Nephron progenitor cell (in vitro differentiated cells): ENCODE measurements at regions not wholly inside any gene's neighbourhood (a gene's known extent, or its start where the extent isn't known, plus 50 kb on each side); places are given as distances from the start of the nearest gene placed in this dataset.

Experiments
- DNase-seq: peaks from one replicate; pipeline ENCODE4 v3.0.0; 2021
- H3K27ac Mint-ChIP-seq: 2 replicates; pipeline ENCODE4 v1.8.0; 2021; ENCODE audit warnings: mild to moderate bottlenecking, moderate library complexity, mixed read lengths
- H3K27me3 Mint-ChIP-seq: 2 replicates; pipeline ENCODE4 v1.8.0; 2021; ENCODE audit warnings: mild to moderate bottlenecking, low read depth, mixed read lengths; ENCODE audit not compliant: poor library complexity
- H3K36me3 Mint-ChIP-seq: 2 replicates; pipeline ENCODE4 v1.8.0; 2021; ENCODE audit warnings: low read depth, mixed read lengths
- H3K4me1 Mint-ChIP-seq: 2 replicates; pipeline ENCODE4 v1.8.0; 2021; ENCODE audit warnings: mixed read lengths
- H3K4me3 Mint-ChIP-seq: 2 replicates; pipeline ENCODE4 v1.8.0; 2021; ENCODE audit warnings: mild to moderate bottlenecking, moderate library complexity, mixed read lengths
- H3K9me3 Mint-ChIP-seq: 2 replicates; pipeline ENCODE4 v1.8.0; 2021; ENCODE audit warnings: mild to moderate bottlenecking, moderate library complexity, mixed read lengths
- TF ChIP-seq, protein P1 (sequence below): fragments of 200-600 bp; sonication (generic); IDR thresholded peaks from 2 replicates; pipeline ENCODE4 v1.5.0; 2021; ENCODE audit warnings: antibody characterized with exemption

DNA sequence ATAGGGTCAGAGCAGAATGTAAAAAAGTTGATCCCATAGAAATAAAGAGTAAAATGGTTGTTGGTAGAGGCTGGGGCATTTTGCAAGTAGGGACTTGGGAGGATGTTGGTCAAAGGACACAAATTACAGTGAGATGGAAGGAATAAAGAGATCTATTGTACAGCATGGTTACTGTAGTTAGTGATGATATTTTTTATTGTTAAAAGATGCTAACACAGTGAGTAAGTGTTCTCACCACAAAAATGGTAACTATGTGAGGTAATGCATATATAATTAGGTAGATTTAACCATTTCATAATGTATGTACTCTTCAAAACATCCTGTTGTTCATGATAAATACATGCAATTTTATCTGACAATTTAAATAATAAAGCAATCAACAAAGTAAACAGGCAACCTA is 280.7 kb upstream of the MAGI2 start:
- Mint-ChIP-seq H3K4me3 (no peak overlapping the region), H3K9me3 (peaks cover 48% of the 10 kb centered on the region), H3K27me3 (peaks cover 4% of the 10 kb centered on the region), H3K4me1 (no peaks in the 10 kb centered on the region), H3K36me3 (no peaks in the 10 kb centered on the region), H3K27ac (no peak overlapping the region)
- no peak for DNase-seq
- TF ChIP-seq, protein P1, sequence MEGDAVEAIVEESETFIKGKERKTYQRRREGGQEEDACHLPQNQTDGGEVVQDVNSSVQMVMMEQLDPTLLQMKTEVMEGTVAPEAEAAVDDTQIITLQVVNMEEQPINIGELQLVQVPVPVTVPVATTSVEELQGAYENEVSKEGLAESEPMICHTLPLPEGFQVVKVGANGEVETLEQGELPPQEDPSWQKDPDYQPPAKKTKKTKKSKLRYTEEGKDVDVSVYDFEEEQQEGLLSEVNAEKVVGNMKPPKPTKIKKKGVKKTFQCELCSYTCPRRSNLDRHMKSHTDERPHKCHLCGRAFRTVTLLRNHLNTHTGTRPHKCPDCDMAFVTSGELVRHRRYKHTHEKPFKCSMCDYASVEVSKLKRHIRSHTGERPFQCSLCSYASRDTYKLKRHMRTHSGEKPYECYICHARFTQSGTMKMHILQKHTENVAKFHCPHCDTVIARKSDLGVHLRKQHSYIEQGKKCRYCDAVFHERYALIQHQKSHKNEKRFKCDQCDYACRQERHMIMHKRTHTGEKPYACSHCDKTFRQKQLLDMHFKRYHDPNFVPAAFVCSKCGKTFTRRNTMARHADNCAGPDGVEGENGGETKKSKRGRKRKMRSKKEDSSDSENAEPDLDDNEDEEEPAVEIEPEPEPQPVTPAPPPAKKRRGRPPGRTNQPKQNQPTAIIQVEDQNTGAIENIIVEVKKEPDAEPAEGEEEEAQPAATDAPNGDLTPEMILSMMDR: no peak

DNA sequence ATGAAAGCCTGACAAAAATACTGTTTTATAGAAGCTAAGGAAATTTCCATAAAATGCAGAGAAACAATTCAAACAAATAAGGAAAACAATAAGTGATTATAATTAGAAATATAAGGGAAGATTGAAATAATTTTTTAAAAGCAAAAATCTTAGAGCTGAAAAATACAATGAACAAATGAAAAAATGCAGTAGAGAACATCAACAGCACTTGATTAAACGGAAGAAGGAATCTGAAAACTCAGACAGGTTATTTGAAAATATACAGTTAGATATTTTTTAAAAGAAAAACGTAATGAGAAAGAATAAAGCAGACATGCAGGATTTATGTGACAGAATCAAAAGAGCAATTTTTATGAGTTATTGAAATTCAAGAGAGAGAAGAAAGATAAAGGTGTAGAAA is 279.1 kb upstream of the MAGI2 start:
- Mint-ChIP-seq H3K27me3 (peaks cover 4% of the 10 kb centered on the region), H3K4me1 (no peaks in the 10 kb centered on the region), H3K4me3 (no peak overlapping the region), H3K9me3 (peaks cover 60% of the 10 kb centered on the region), H3K36me3 (no peaks in the 10 kb centered on the region), H3K27ac (no peak overlapping the region)
- no peak for DNase-seq
- TF ChIP-seq, protein P1: no peak

DNA sequence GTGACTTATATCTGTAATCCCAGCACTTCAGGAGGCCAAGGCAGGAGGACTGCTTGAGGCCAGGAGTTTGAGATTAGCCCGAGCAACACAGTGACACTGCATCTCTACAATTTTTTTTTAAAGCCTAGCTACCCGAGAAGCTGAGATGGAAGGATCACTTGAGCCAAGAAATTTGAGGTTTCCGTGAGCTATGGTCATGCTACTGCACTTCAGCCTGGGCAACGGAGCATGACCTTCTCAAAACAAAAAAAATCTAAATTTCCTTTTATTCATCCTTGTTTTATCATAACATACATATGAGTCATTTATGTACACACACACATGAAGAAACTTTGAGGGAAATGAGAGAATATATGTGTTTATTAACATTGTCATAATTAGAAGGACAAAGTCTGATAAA is 277.5 kb upstream of the MAGI2 start:
- Mint-ChIP-seq H3K27me3 (peaks cover 4% of the 10 kb centered on the region), H3K4me1 (peaks cover 6% of the 10 kb centered on the region), H3K4me3 (no peak overlapping the region), H3K27ac (no peak overlapping the region), H3K36me3 (no peaks in the 10 kb centered on the region), H3K9me3 (peaks cover 60% of the 10 kb centered on the region)
- no peak for DNase-seq
- TF ChIP-seq, protein P1: no peak

DNA sequence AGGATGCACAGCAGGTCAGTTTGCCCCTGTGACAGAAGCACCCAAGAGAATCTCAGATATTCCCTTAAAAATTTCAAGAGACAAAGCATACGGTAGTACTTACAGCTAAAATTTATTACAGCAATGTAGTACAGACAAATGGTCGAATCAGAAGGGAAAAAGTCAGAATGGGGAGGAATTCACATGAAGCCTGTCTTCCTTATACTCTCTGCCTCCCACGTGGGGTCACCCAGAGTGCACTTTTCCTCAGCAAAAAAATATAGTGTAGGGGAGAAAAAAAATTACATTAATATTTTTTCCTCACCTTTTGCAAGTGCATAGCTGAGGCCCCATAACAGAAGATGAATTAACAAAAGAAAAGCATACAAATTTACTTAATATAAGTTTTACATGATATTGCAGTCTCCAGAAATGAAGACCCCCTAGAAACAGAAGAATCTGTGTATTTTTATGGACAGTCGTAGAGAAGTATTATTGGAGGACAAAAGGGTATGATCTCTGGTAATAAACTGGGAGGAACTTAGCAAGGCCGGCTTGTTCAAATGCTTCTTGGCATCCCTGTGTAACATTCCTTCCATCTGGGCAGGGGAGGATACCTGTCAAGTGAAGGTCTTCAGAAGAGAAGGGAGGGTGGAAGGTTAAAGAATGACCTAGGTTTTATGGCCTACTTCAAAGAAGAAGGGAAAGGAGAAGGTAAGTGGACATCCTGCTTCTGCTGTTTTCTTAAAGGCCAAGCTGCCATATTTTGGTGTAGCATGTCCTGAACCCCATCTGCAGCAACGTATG is 270.6 kb upstream of the MAGI2 start:
- DNase-seq: no peak
- peaks cover 11% of the 10 kb centered on the region for H3K9me3 Mint-ChIP-seq
- TF ChIP-seq, protein P1: no peak

DNA sequence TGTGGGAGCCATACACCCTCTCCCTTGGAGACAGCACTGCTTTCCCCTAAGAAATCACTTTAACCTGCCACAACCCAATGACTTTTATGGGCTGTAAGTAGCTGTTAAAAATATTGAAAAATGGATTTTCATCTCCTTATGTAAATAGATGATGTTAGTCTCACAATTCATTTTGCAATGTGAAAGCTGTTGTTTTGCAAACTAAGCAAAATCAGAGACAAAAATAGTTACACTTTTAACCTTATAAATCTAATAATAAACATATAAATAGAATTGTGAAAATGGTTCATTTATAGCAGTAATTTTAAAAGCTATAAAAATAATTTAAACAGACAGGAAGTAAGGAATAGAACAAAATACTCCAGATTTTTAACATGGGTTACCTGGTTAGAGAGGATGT is 268.8 kb upstream of the MAGI2 start:
- H3K36me3 Mint-ChIP-seq: no peaks in the 10 kb centered on the region
- no peak overlapping the region for H3K4me3 Mint-ChIP-seq
- TF ChIP-seq, protein P1: no peak
- H3K9me3 Mint-ChIP-seq: no peaks in the 10 kb centered on the region
- DNase-seq: no peak
- no peak overlapping the region for H3K27ac Mint-ChIP-seq
- H3K27me3 Mint-ChIP-seq: no peaks in the 10 kb centered on the region
- H3K4me1 Mint-ChIP-seq: peaks cover 44% of the 10 kb centered on the region

More for the DNA sequence above, 270.6 kb upstream of the MAGI2 start:
- no peaks in the 10 kb centered on the region for H3K36me3 Mint-ChIP-seq
- H3K4me1 Mint-ChIP-seq: peaks cover 44% of the 10 kb centered on the region
- peak overlapping the region; percentile 20 for H3K27ac Mint-ChIP-seq
- no peaks in the 10 kb centered on the region for H3K27me3 Mint-ChIP-seq
- peak overlapping the region; percentile 45 for H3K4me3 Mint-ChIP-seq

DNA sequence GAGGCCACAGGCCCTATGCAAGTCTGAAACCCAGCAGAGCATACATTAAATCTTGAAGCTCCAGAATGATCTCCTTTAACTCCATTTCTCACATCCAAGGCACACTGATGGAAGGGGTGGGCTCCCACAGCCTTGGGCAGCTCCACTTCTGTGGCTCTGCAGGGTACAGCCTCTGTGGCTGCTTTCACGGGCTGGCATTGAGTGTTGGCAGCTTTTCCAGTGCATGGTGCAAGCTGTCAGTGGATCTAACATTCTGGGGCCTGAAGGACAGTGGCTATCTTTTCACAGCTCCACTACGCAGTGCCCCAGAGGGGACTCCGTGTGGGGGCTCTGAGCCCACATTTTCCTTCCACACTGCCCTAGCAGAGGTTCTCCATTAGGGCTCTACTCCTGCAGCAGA is 265.7 kb upstream of the MAGI2 start:
- Mint-ChIP-seq H3K27me3 (no peaks in the 10 kb centered on the region), H3K4me3 (no peak overlapping the region), H3K4me1 (peaks cover 21% of the 10 kb centered on the region)

More for the DNA sequence above, 265.7 kb upstream of the MAGI2 start:
- Mint-ChIP-seq H3K27ac (no peak overlapping the region), H3K36me3 (no peaks in the 10 kb centered on the region), H3K9me3 (no peaks in the 10 kb centered on the region)
- DNase-seq: no peak
- TF ChIP-seq, protein P1: no peak
